ENCODE measurements at regions not wholly inside any gene's neighbourhood (a gene's known extent, or its start where the extent isn't known, plus 50 kb on each side); places are given as distances from the start of the nearest gene placed in this dataset.

DNA sequence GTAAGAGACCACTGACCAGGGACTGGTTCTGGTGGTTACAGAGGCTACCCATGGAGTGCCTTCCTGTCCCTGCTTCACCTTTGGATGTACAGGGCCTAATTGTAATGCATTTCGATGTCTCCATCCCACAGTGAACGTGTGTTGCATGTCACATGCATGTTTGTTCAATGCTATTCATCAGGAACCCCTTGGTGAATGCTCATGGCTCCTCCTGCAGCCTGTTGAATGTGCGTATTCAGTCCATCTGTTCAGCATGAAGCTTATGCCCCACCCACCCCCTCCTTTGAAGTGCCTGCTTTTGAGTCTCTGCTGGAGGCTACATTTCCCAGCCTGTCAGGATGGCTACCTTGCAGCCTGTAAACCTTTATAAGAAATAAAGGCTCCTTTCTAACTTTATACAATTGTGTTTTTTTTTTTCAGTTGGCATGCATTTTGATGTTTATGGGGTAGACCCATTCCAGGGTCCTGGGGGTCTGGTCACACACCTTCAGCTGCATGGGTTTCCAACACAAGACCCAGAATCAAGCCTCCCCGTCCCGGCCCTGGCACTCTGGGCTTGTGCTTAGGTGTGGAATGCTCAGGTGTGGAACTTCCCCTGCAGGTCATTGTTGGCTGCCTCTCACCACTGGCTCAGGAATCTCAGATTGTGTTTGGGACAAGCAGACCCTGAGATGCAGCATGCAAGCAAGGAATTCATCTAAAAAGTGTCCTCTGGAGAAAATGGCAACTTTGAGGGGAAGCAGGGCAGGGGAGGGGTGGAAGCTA lies 238.8 kb upstream of the HDAC4 start:
- no peak for TF ChIP-seq EZH2 (IDR thresholded peaks at IDR 0.05; ENCODE audit: low read length)
- TF ChIP-seq, protein P1, sequence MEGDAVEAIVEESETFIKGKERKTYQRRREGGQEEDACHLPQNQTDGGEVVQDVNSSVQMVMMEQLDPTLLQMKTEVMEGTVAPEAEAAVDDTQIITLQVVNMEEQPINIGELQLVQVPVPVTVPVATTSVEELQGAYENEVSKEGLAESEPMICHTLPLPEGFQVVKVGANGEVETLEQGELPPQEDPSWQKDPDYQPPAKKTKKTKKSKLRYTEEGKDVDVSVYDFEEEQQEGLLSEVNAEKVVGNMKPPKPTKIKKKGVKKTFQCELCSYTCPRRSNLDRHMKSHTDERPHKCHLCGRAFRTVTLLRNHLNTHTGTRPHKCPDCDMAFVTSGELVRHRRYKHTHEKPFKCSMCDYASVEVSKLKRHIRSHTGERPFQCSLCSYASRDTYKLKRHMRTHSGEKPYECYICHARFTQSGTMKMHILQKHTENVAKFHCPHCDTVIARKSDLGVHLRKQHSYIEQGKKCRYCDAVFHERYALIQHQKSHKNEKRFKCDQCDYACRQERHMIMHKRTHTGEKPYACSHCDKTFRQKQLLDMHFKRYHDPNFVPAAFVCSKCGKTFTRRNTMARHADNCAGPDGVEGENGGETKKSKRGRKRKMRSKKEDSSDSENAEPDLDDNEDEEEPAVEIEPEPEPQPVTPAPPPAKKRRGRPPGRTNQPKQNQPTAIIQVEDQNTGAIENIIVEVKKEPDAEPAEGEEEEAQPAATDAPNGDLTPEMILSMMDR (optimal IDR thresholded peaks at IDR 0.05 in 1 of 3, IDR thresholded peaks at IDR 0.05 in 1 of 3, conservative IDR thresholded peaks at IDR 0.05 in 1 of 3; ENCODE audit: extremely low read depth in 1 of 3, insufficient read depth in 2 of 3, low read length in 3 of 3), result no peak

Data from keratinocyte (primary cell).